ENCODE measurements at regions not wholly inside any gene's neighbourhood (a gene's known extent, or its start where the extent isn't known, plus 50 kb on each side); places are given as distances from the start of the nearest gene placed in this dataset.

DNA sequence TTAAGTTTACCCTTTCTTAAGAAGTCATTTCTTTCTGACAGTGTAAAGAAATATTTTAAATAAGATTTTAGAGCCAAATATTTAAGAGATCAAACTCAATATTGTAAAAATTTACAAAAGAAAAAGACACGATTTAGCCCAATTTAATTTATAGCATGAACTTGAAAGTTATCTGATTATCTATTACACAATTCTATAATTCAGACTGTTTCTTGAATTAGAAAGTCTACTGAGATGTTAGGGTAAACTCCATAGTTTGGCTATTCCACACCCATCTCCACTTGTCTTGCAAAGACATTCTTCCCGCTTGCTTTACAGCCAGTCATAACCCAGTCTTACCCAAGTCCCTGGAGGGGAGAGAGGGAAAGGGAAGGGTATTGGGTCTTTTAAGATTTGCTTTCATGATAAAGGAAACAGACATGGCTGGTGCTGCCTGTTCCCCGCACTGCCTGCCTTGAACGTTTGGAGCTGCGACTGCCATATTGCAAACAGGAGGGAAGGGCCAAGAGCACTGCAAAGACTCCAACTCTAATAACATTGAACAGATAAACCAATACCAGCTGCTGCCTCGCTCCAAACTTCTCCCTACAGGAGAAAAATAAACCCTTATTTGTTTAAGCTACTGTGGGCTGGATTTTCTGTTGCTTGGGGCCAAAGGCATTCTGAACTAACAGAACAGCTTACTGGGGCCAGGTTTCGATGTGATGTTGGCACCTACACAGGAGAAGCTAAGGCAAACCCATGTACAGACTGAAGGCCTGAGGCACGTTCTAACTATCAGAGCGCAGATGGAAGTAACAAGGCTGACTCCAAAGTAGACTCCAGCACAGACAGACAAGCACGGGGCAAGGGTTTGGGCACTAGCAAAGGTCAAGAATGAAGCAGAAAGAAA lies 552.3 kb upstream of the JARID2 start:
- DNase-seq (ENCODE audit: low spot score) = no peak

DNA sequence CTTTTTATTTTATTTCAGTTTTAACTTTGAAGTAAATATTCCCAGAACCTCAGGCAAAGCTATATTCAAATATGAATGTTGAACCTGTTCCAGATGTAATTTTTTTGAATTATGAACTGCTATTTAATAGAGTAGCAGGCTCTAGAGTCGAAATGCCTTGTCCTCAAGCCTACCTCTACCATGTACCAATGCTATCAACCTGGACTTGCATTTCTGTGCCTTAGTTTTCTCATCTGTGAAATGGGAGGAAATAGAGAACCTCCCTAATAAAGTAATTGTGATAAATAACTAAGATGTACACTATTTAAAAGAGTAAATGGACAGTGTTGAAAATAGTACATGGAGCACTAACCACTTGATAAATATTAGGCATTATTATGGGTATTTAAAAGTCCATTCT lies 551.6 kb upstream of the JARID2 start:
- no peak for DNase-seq (ENCODE audit: low spot score)

DNA sequence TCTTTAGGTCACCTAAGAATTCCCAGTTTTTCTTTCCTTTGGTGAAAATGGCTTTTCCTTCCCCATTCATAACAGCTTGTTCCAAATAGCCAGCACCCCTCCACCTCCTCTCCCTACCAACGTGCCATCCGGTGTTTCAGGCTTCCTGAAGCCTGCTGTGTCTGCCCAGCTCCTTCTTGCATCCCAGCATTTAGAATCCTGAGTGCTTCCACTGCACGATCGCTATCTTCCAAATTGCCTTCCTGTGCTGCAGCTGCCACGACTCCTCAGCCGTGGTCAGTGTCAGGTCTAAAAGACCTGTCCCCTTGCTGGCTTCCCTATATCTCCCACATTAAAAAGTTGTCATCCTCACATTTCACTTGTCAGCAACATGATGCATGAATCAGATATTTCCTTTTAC lies 550.3 kb upstream of the JARID2 start:
- no peak for DNase-seq (ENCODE audit: low spot score)

DNA sequence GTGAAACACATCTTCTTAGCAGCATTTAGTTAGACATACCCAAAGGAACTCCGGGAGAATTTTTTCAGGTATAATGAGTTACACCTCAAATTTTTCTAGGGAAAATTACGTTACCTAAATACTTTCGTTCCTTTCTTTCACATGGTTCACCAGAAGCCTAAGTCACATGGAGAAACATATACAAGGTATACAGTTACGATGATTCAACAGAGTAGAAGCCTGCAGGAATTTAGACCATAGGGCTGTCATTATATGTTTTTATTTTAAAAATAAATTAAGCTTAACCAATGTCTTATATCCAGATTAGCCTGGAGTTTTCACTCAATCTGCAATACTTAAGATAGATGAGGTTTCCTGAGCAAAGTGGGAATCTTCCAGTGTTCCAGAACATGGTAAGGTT lies 549.5 kb upstream of the JARID2 start:
- no peak for DNase-seq (ENCODE audit: low spot score)

DNA sequence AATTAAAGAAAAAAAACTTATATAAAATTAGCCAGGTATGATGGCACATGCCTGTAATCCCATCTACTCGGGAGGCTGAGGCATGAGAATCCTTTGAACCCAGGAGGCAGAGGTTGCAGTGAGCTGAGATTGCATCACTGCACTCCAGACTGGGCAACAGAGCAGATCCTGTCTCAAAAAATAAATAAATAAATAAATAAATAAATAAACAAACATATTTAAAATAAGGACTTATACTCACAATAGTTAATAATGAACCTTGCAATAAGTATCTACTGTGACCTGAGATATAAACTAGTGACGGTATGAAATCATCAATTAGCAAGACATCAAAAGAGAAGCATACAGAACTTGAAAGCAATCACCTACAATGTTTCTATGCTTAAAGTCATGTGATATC lies 548.4 kb upstream of the JARID2 start:
- no peak for DNase-seq (ENCODE audit: low spot score)

DNA sequence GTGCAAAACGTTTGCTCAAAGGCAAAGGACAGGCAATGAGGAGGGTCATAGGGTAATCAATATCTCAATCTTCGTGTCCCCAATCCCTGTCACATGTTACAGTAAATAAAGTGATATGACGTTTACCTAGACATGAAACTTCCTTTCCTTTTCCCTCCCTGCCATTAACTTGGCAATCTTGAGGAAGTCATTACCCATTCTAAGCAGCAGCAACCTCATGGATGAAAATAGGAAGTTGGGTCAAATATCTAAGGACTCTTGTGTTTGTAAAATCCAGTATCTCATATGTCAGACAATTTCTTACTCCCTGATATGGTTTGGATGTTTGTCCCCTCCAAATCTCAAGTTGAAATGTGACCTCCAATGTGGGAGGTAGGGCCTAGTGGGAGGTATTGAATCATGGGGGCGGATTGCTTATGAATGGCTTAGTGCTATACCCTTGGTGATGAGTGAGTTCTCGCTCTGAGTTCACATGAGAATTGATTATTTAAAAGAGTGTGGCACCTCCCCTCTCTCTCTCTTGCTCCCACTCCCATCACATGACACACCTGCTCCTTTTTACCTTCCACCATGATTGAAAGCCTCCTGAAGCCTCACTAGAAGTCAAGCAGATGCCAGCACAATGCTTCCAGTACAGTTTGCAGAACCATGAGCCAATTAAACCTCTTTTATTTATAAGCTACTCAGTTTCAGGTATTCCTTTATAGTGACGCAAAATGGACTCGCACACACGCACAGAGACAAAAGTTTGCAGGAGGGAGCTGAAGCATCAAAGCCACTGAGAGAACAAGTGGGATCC lies 545.9 kb upstream of the JARID2 start:
- no peak for DNase-seq (ENCODE audit: low spot score)

DNA sequence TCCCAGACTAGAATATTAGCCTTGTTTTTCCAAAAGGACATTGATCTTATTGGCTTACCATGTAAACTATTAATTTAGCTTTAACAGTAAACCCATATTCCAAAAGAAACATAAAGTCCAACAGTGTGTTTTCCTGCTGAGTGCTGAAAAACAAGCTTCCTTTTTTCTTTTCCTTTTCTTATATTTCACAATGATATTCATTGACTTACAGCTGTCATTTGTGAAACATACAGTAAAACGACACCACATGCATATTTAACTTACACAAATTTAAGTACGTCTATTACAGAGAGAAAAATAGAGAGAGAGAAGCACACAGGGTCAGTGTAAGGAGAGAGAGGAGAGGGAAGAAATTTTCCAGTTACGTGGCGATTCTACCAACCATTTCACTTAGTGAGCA lies 543.9 kb upstream of the JARID2 start:
- DNase-seq (ENCODE audit: low spot score) = no peak

DNA sequence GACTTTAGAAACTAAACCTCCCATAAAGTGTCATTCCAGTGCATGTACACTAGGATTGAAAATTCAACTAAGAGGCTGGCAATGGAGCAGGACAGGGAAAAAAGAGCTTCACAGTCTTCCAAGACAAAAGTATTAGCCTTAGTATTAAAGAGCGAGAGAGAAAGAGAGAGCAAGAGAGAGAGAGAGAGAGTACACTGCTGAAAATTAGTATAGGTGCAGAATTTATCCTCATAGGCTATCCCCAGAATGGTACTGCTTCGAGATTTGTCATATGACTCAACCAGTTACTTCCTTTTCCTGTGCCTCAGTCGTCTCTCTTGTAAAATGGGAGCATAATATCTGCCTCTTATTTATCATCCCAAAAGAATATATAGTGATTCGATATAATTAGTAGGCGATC lies 543.2 kb upstream of the JARID2 start:
- no peak for DNase-seq (ENCODE audit: low spot score)

DNA sequence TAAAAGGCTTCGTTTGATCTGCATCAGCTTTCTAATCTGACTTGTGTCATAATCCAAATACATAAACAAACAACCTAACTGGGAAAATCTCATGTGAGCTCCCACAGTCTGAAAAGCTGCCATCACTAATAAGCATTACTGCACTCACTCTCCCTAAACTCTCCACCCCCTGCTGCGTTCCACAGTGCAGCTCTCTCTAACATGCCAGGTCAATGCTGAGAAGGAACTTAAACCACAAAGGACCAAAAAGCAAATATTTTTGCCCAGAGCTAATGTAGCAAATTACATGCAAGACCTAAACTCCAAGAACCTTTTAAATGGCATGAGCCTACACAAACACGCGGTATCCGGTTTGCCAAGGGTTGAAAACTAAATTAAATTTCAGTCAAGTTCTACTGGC lies 542.3 kb upstream of the JARID2 start:
- DNase-seq (ENCODE audit: low spot score) = no peak

DNA sequence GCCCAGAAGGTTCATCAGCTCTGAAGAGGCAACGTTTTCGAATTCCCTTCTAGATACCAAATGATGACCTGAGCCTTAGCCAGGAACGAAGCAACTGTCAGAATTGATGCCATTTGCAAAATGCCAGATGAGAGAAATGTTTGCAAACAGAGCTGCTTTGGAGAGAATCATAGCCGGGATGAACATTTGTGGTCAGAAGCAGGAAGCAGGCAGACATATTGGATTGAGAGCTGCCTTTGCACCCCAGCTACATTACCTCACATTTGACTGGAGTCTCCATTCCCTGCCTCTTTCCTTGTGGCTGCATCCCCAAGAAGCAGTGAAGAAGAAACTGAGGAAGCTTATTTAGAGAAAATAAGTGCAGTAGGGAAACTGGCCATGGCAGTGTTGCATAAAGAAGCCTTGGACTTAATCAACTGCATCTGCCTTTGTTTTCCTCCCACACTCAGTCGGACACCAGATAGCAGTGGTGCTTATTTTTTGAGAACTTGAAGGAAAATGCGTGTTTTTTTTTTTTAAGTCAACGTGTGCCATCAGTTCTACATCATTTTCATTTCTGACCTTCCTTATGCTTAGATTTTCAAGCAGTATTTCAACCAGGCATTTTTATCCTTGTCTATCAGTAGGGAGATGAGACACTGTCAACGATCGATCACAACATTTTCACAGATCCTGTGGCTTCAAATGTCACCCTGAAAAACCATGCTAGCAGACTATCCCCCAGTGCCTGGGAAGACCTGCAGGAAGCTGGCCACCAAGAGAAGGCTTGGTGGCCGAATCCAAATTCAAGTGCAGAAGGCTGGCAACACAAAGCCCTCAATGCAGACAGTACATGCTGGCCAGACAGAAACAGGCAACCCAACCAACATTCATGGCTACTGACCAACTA lies 541.2 kb upstream of the JARID2 start:
- no peak for DNase-seq (ENCODE audit: low spot score)

DNA sequence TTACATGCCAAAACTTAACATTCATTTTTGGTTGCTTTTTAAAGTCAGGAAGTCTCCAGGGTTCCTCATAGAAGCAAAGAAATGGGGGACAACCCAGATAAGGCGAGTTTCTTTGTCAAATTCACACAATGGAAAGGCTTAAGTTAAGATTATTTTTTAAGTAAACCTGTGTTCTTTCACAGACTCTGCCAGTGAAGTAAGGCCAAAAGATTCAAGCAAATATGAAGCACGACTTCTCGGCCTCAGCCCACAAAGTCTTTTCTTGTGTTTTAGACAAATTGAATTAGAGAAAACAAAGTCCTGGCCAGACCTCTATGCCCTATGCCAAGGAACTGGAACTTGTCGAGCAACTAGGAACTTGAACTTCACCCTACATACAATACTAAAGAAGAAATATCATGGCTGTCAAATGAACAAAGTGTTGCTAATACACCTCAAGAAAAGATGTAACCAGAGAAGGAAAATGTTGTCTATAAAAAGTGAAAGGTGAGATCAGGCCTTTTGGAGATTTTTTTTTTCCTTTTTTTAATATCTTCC lies 540.0 kb upstream of the JARID2 start:
- no peak for DNase-seq (ENCODE audit: low spot score)

DNA sequence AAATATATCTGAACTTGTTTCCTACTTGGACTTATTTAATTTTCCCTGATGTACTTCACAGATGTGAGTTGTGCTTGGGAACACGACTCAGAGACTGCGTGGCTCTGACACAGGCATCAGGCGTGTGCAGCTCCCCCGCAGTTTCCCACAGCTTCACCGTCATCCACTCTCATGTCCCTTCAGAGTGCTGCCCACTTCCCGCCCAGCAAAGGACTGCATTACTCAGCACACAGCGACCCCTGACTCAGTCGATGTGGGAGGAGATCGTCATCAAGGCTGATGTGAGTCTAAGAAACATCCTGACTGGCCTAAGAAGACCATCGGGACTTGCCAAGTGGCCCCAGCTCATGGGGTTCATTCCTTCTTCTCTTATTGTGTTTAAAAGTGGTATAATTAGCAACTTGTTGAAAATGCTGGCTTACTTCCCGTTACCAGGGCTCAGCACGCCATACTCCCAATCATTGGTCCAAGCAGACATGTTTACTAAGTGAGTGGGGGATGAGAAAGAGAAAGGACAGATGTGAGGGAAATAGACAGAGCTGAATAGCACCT lies 539.4 kb upstream of the JARID2 start:
- DNase-seq (ENCODE audit: low spot score) = peak; percentile 84

DNA sequence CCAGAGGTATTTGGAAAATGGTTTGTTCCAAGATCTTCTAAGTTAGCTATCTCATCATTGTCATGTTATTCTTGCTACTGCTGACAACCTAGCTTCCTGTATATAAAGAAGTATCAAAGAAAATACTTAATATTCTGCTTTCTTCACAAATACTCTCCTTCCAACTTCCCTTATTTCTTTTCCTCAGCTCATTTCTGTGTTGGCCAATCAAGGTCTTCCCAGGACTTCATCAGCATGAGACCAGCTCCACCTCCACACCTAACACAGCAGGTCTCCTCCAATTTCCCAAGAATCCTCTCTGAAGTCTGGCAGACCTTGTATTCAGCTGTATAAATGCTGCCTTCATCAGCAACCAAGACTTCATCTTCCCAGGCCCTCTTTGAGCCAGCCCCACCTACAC lies 538.6 kb upstream of the JARID2 start:
- no peak for DNase-seq (ENCODE audit: low spot score)

DNA sequence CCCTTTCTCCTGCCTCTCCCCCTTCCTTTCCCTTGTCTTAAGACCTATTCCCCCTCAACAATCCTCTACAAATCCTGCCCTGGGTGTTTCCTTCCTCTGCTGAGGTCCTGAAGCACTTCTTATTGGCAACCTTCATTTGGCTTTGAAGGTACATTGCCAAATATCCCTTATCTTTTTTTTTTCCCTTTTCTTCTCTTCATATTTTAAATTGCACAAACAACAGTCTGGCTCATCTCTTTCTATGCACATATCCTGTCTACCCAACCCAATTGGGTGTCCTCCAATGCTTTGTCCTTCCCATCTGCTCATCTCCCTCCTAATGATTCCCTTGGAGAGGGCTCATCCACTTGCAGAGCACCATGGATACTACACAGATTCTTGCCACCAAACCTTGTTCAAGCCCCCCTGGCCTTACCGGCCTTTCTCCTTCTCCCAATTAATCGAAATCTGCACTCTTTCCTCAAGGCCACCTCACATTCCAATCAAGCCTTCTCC lies 537.9 kb upstream of the JARID2 start:
- no peak for DNase-seq (ENCODE audit: low spot score)

DNA sequence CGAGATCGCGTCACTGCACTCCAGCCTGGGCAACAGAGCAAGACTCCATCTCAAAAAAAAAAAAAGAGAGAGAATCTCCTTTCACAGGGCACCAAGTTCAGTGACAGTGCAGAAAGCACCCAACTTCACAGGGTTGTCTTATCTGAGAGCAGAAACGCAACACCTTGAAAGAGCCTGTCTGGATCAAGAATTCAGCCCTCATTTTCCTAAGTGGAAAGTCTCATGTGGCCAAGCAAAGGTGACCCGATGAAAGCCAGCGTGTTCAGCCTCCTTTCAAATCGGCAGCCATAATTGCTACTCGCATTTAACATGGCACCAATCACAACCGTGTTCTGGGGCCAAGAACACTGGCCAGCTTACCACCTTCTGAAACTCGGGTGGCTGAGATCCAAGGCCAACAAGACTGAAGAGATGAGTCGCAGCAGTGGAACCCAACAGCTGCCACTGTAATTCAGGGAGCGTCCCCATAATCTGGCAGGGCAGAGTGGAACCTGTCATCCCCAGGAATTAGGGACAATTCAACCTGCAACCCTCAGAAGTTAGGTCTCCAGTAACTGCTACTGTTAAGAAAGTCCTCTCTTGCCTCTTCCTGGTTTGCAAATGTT lies 536.7 kb upstream of the JARID2 start:
- DNase-seq (ENCODE audit: low spot score) = peak; percentile 46

DNA sequence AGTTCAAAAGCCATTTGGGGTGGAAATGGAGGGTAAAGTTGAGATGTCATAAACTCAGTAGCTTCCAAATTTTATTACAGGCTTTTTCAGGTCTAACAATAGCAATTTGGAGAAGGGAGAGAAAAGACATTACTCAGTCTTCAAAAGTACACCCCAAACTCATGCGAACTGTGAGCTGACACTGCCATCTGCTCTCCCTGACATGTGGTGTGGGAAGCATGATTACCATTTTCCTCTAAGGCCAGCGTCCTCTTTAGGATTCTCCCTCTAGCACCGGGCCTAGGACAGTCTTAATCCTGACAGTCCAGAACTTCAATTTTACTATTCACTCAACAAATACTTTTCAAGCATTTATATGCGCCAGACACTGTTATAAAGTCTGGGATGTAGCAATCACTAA lies 536.0 kb upstream of the JARID2 start:
- no peak for DNase-seq (ENCODE audit: low spot score)

DNA sequence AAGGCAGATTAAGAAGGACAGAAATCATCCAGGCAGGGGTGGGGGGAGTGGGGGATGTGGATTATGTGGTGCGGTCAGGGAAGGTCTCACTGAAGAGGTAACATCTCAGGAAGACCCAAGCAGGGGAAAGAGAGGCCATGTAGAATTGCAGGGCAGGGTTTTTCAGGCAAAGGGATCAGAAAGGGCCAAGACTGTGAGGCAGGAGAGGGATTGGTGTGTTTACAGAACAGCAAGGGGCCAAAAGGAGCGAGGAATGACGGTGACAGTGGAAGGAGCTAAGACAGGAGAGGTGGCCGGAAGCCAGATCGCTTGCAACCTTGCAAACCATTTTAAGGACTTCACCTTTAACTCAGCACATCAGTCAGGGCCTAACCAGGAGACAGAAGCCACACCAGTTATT lies 535.4 kb upstream of the JARID2 start:
- no peak for DNase-seq (ENCODE audit: low spot score)

DNA sequence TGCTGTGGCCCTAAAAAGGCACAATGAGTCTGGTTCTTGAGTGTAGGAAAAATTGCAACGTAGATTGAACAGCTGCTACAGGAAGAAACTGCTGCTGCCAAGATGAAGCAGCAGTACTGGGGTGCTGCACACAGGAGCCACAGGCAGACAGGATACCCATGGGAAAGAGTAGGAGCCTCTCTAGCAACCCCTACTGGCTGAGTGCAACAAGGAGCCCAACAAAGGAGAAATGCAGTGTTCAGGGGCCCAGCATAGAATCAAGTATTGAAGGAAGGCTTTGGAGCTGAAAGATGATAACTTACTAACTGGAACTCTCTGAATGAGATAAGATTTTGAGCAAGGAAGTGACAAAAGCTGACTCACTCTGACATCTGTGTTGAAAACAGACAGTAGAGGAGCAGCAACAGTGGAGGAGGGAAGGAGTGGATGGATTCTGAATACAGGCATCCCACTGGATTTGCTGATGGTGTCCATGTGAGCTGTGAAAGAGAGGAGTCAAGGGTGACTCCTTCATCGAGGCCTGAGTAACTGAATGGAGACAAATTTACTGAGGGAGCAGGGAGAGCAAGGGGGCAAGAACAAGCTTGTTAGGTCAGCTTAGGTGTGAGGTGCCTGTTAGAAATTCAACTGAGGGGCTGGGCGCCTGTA lies 534.7 kb upstream of the JARID2 start:
- peak; percentile 90 for DNase-seq (ENCODE audit: low spot score)

DNA sequence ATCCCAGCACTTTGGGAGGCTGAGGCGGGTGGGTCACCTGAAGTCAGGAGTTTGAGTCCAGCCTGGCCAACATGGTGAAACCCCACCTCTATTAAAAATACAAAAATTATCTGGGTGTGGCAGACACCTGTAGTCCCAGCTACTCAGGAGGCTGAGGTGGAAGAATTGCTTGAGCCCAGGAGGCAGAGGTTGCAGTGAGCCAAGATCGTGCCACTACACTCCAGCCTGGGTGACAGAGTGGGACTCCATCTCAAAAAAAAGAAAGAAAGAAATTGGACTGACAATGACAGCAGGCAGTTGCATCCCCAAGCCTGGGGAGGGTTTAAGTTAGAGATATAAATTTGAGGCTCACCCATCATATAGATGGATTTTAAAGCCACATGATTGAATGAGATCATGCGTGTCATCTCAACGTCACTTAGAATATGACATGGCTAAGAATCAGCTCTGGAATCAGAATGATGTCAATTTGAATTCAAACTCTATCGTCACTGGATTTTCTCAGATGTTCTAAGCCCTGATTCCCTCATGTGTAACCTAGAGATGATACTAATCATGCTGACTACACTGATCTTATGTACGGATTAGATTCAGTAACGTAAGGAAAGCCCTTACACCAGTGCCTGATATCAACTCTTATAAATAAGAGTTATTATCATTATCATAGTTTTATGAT lies 534.0 kb upstream of the JARID2 start:
- DNase-seq (ENCODE audit: low spot score) = no peak
